H9 (cell line): ENCODE measurements at regions not wholly inside any gene's neighbourhood (a gene's known extent, or its start where the extent isn't known, plus 50 kb on each side); places are given as distances from the start of the nearest gene placed in this dataset.

Source experiments
- DNase-seq: peaks from one replicate; pipeline ENCODE4 v3.0.0-alpha.2; 2017
- H2AFZ ChIP-seq: one replicate; pipeline ENCODE4 v1.6.1; 2013; ENCODE audit warnings: mild to moderate bottlenecking, low read length, control low read depth, moderate library complexity
- H2AK5ac ChIP-seq: 2 replicates; pipeline ENCODE4 v1.6.1; 2013; ENCODE audit warnings: low read length, control low read depth, mixed read lengths; ENCODE audit not compliant: insufficient read length
- H2BK120ac ChIP-seq: one replicate; pipeline ENCODE4 v1.6.1; 2013; ENCODE audit warnings: low read depth, mild to moderate bottlenecking, low read length, control low read depth, inconsistent platforms; ENCODE audit not compliant: poor library complexity, severe bottlenecking
- H2BK12ac ChIP-seq: 2 replicates; pipeline ENCODE4 v1.6.1; 2013; ENCODE audit warnings: low read length, control low read depth, mixed read lengths, low read depth; ENCODE audit not compliant: insufficient read length
- H2BK15ac ChIP-seq: 2 replicates; pipeline ENCODE4 v1.6.1; 2013; ENCODE audit warnings: low read depth, low read length, control low read depth
- H2BK20ac ChIP-seq: one replicate; pipeline ENCODE4 v1.6.1; 2013; ENCODE audit warnings: low read depth, mild to moderate bottlenecking, low read length, control low read depth, inconsistent platforms; ENCODE audit not compliant: poor library complexity, severe bottlenecking
- H2BK5ac ChIP-seq: 2 replicates; pipeline ENCODE4 v1.6.1; 2013; ENCODE audit warnings: low read length, control low read depth, mixed read lengths; ENCODE audit not compliant: insufficient read length
- H3K14ac ChIP-seq: 2 replicates; pipeline ENCODE4 v1.6.1; 2013; ENCODE audit warnings: low read length, control low read depth; ENCODE audit not compliant: insufficient read depth
- H3K18ac ChIP-seq: 2 replicates; pipeline ENCODE4 v1.6.1; 2013; ENCODE audit warnings: low read depth, mild to moderate bottlenecking, mixed read lengths, low read length, control low read depth; ENCODE audit not compliant: insufficient read length
- H3K23ac ChIP-seq: 2 replicates; pipeline ENCODE4 v1.6.1; 2013; ENCODE audit warnings: low read length, control low read depth, mixed read lengths, low read depth; ENCODE audit not compliant: insufficient read length
- H3K23me2 ChIP-seq: 2 replicates; pipeline ENCODE4 v1.6.1; 2013; ENCODE audit warnings: low read depth, mild to moderate bottlenecking, mixed read lengths, low read length, control low read depth; ENCODE audit not compliant: insufficient read length, poor library complexity, severe bottlenecking
- H3K27ac ChIP-seq: 2 replicates; pipeline ENCODE4 v1.5.1; 2013; ENCODE audit warnings: low read length, control low read depth, mixed read lengths, low read depth; ENCODE audit not compliant: insufficient read length
- H3K27me3 ChIP-seq: 2 replicates; pipeline ENCODE4 v1.6.1; 2013; ENCODE audit warnings: low read length, control low read depth, inconsistent platforms; ENCODE audit not compliant: insufficient read depth
- H3K4ac ChIP-seq: 2 replicates; pipeline ENCODE4 v1.6.1; 2013; ENCODE audit warnings: low read depth, mild to moderate bottlenecking, control low read depth, inconsistent platforms, low read length, moderate library complexity
- H3K4me1 ChIP-seq: 2 replicates; pipeline ENCODE4 v1.6.1; 2013; ENCODE audit warnings: low read length, control low read depth, inconsistent platforms; ENCODE audit not compliant: insufficient read depth
- H3K4me2 ChIP-seq: 2 replicates; pipeline ENCODE4 v1.6.1; 2013; ENCODE audit warnings: low read length, control low read depth, mixed read lengths; ENCODE audit not compliant: insufficient read length, insufficient read depth
- H3K56ac ChIP-seq: 2 replicates; pipeline ENCODE4 v1.6.1; 2013; ENCODE audit warnings: low read depth, mild to moderate bottlenecking, mixed read lengths, low read length, control low read depth; ENCODE audit not compliant: insufficient read length
- H3K79me1 ChIP-seq: 2 replicates; pipeline ENCODE4 v1.6.1; 2013; ENCODE audit warnings: low read depth, mild to moderate bottlenecking, moderate library complexity, low read length, control low read depth, inconsistent platforms; ENCODE audit not compliant: insufficient read depth, poor library complexity, severe bottlenecking
- H3K79me2 ChIP-seq: 2 replicates; pipeline ENCODE4 v1.6.1; 2013; ENCODE audit warnings: low read length, control low read depth, inconsistent platforms; ENCODE audit not compliant: insufficient read depth
- H3K9ac ChIP-seq: 2 replicates; pipeline ENCODE4 v1.6.1; 2013; ENCODE audit warnings: low read length, control low read depth, mixed read lengths; ENCODE audit not compliant: insufficient read length; ENCODE audit errors: extremely low read depth
- H3K9me3 ChIP-seq: one replicate; pipeline ENCODE4 v1.6.1; 2013; ENCODE audit warnings: low read depth, low read length, inconsistent platforms; ENCODE audit not compliant: control insufficient read depth
- H3T11ph ChIP-seq: one replicate; pipeline ENCODE4 v1.6.1; 2013; ENCODE audit warnings: mild to moderate bottlenecking, low read length, control low read depth, inconsistent platforms
- H4K20me1 ChIP-seq: one replicate; pipeline ENCODE4 v1.6.1; 2013; ENCODE audit not compliant: control insufficient read depth, insufficient read length, insufficient read depth
- H4K5ac ChIP-seq: 2 replicates; pipeline ENCODE4 v1.6.1; 2013; ENCODE audit warnings: low read depth, mild to moderate bottlenecking, mixed read lengths, low read length, control low read depth; ENCODE audit not compliant: insufficient read length
- H4K8ac ChIP-seq: replicated peaks from 2 replicates; pipeline ENCODE4 v1.6.1; 2013; ENCODE audit warnings: low read length, control low read depth, mixed read lengths, low read depth; ENCODE audit not compliant: insufficient read length
- H4K91ac ChIP-seq: 2 replicates; pipeline ENCODE4 v1.6.1; 2013; ENCODE audit warnings: low read depth, mild to moderate bottlenecking, moderate library complexity, mixed read lengths, low read length, control low read depth; ENCODE audit not compliant: insufficient read length
- H3K27ac Mint-ChIP-seq, 3 experiments: 2 replicates in 2 of 3; 3 replicates in 1 of 3; pipeline ENCODE4 v1.8.0; 2020 to 2021; ENCODE audit warnings: mixed read lengths in 3 of 3, mild to moderate bottlenecking in 1 of 3, moderate library complexity in 1 of 3
- H3K27me3 Mint-ChIP-seq: 2 replicates; pipeline ENCODE4 v1.8.0; 2021; ENCODE audit warnings: low read depth, mild to moderate bottlenecking, moderate library complexity, mixed read lengths
- H3K36me3 Mint-ChIP-seq, 3 experiments: 2 replicates in 2 of 3; 3 replicates in 1 of 3; pipeline ENCODE4 v1.8.0; 2020 to 2021; ENCODE audit warnings: low read depth in 3 of 3, mixed read lengths in 3 of 3; ENCODE audit not compliant: insufficient read depth in 1 of 3
- H3K4me1 Mint-ChIP-seq, 2 experiments: 2 replicates each; pipeline ENCODE4 v1.8.0; 2020; ENCODE audit warnings: mixed read lengths in 2 of 2
- H3K4me3 Mint-ChIP-seq, 2 experiments: 2 replicates in 1 of 2; 3 replicates in 1 of 2; pipeline ENCODE4 v1.8.0; 2020 to 2021; ENCODE audit warnings: mild to moderate bottlenecking in 2 of 2, mixed read lengths in 2 of 2, moderate library complexity in 1 of 2
- H3K9me3 Mint-ChIP-seq, 2 experiments: 2 replicates in 1 of 2; 3 replicates in 1 of 2; pipeline ENCODE4 v1.8.0; 2020; ENCODE audit warnings: mild to moderate bottlenecking in 2 of 2, mixed read lengths in 2 of 2, moderate library complexity in 1 of 2
- CTCF ChIP-seq: fragments of 200-600 bp; sonication (generic); conservative IDR thresholded peaks from 3 replicates; pipeline ENCODE4 v1.8.0; 2021; ENCODE audit warnings: antibody characterized with exemption, mild to moderate bottlenecking
- WGBS: extraction: QIAGEN DNeasy Blood & Tissue Kit; methylation state at CpG from one replicate; pipeline ENCODE4 v1.1.7; 2013; ENCODE audit warnings: missing lambda C conversion rate, low lambda C conversion rate, mixed read lengths; ENCODE audit not compliant: insufficient read length; ENCODE audit errors: extremely low coverage; 5-methylcytosine and 5-hydroxymethylcytosine counted together

DNA sequence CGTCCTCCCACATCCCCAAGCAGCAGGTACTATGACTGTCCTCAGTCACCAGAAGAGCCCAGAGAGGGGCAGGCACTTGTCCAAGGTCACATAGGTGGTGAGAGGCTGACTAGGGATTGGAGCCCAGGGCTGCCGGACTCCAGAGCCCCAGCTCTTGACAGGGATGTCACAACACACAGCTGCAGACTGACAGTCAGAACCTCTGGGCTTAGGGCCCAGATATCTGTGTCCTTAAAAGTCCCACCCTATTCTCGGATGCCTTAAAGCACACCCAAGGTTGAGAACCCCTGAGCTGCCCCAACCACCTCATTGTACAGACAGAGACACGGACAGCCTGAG, 622.9 kb downstream of the MATN1 start:
- Histone ChIP-seq H2BK12ac (no peak overlapping the region), H3K79me1 (no peaks in the 10 kb centered on the region), H3K23me2 (no peaks in the 10 kb centered on the region), H3K18ac (no peak overlapping the region), H2BK120ac (no peak overlapping the region), H3K23ac (no peak overlapping the region), H3K14ac (no peak overlapping the region), H4K8ac (no peak overlapping the region), H2BK20ac (no peak overlapping the region), H3K4me2 (no peak overlapping the region), H4K5ac (no peak overlapping the region), H2AK5ac (no peak overlapping the region), H3K79me2 (no peaks in the 10 kb centered on the region), H3K9ac (no peak overlapping the region), H3K4ac (no peak overlapping the region), H3K56ac (no peak overlapping the region), H2AFZ (no peak overlapping the region), H4K20me1 (no peaks in the 10 kb centered on the region), H3K27ac (no peak overlapping the region), H3K27me3 (no peaks in the 10 kb centered on the region), H4K91ac (no peak overlapping the region), H3K9me3 (no peaks in the 10 kb centered on the region), H3K4me1 (no peaks in the 10 kb centered on the region), H3T11ph (no peak overlapping the region), H2BK5ac (no peak overlapping the region), H2BK15ac (no peak overlapping the region)
- no peak for TF ChIP-seq CTCF
- DNase-seq, result no peak
- Mint-ChIP-seq H3K27me3 (peaks cover 12% of the 10 kb centered on the region), H3K36me3 (no peaks in the 10 kb centered on the region; a peak in 1 of 7 replicates), H3K9me3 (peaks cover 3 to 4% of the 10 kb centered on the region in 2 experiments; a peak in 3 of 5 replicates), H3K4me1 (peaks cover 6 to 25% of the 10 kb centered on the region in 2 experiments; a peak in 3 of 4 replicates), H3K27ac (no peak overlapping the region), H3K4me3 (no peak overlapping the region)
- WGBS, result no CpG with 5 or more reads among the region's 4 CpGs
